DMS79 (cell line): ENCODE measurements at regions not wholly inside any gene's neighbourhood (a gene's known extent, or its start where the extent isn't known, plus 50 kb on each side); places are given as distances from the start of the nearest gene placed in this dataset.

ENCODE experiments used
- DNase-seq: peaks from one replicate; lab custom pipeline; 2025; lab: John Stamatoyannopoulos, UW

GRCh38 chr5:91443023-91443422, 59.9 kb upstream of the ARRDC3 start:
- no peak for DNase-seq

- no peak for DNase-seq
These were observed 58.0 kb upstream of the ARRDC3 start for GRCh38 chr5:91441082-91441481.

- no peak for DNase-seq
These were observed 55.8 kb upstream of the ARRDC3 start for GRCh38 chr5:91438871-91439270.

GRCh38 chr5:91436241-91436640, 53.1 kb upstream of the ARRDC3 start:
- DNase-seq = no peak

- no peak for DNase-seq
These were observed 51.2 kb upstream of the ARRDC3 start for GRCh38 chr5:91434348-91434747.

- DNase-seq = no peak
These were observed 50.7 kb upstream of the ARRDC3 start for GRCh38 chr5:91433861-91434260.
